NCI-H460 (cell line): ENCODE measurements at regions not wholly inside any gene's neighbourhood (a gene's known extent, or its start where the extent isn't known, plus 50 kb on each side); places are given as distances from the start of the nearest gene placed in this dataset.
"Not testable (repeated sequence)": the region's sequence is repeated elsewhere in the genome, so short reads cannot be mapped to it uniquely, and the experiment has no call there.

ENCODE experiments used
- DNase-seq: peaks from one replicate; pipeline ENCODE4 v3.0.0-alpha.2; 2016; ENCODE audit warnings: low read depth; ENCODE audit errors: extremely low read depth

- DNase-seq = no peak
Measured at GRCh38 chr9:82052081-82052480, 63.5 kb downstream of the SPATA31D1 start.

- no peak for DNase-seq
Measured at GRCh38 chr9:82054264-82055015, 65.9 kb downstream of the SPATA31D1 start.

DNA sequence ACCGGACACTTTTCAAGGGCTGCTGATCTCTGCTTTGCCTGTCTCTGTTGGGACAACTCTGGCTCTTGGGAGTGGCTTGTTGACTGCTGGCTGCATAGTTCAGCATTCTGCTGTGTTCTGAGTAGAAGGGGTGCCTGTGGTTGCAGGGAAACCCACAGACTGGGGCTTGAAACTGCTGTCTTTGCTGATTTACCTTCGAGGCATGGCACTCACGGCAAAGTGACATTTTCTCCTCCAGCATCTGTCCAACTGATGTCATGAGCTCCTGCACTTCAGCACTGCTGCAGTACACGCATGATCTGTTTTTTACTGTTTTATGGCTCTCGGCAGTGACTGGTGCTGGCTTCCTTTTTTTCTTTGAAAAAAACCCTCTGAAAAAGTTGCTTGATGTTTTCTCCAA lies 69.2 kb downstream of the SPATA31D1 start:
- no peak for DNase-seq

GRCh38 chr9:82061801-82062200 lies 73.2 kb downstream of the SPATA31D1 start:
- DNase-seq = not testable (repeated sequence)

DNA sequence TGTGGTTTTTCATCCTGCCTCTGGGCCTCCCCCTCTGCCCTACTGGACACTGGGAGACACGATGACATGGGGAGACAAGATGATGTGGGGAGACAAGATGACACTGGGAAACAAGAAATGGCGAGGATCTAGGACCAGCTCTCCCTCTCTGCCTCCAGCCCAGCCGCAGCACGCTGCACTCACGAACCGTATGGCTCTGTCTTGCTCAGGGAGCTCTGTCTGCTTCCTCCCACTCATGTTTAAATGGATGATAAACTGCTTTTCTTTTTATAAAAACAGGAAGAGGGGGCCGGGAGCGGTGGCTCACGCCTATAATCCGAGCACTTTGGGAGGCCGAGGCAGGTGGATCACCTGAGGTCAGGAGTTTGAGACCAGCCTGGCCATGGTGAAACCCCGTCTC lies 73.7 kb downstream of the SPATA31D1 start:
- no peak for DNase-seq

DNA sequence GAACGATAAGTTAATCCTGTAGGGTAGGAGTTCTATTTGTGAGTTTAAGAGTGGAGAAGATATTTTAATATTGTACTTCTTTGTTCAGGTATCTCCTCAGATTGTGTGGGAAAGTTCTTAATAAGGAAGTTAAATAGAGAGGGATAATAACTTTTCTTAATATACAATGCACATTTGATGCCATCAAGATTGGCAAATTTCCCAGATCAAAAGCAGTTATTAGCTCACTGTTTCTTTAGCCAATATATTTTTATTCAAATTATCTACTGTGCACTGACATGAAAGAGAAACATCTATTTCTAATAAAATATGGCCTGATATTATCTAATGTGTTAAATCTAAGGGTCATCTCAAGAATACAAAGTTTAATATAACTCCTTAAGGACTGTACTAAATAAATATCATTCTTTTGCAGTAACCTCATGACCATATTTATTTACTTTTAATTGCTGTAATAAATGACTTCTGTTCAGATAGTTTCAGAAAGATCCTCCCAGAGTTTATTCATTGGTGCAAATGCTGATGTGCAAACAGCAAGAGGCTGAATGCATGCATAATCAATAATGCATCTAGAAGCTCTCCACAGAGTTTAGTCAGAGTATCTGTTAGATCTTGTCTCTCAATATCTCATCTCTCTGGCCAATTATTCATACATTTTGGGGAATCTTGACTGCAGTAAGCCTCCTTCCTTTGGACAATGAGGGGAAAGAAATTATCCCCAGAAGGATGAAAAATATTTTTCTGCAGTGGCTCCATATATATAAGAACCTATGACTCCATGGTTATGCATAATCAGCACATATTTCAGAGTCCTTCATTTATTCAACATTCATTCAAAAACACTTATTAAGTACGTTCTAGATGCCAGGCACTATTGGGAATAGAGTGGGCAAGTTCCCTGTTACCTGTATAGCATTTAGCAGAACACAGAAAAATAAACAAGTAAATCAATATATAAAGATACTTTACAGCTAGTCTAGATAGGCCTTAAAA lies 85.3 kb downstream of the SPATA31D1 start:
- no peak for DNase-seq

DNA sequence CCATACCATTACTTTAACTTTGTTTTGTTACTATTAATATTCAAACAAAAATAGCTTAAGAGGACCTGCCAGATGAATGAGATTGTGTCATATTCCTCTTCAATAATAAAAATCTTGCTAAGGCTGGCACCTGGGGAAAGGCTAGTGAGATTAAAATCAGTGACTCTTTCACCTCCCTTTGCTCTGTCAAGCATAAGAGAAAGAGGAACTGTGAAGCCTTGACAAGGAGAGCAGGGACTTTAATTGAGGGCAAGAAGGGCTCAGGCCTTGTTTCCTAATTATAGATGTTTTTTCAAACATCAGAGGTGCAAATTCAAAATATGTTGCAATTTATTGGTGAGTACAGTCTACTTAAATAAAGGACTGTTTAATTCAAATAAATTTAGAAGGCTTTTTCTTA lies 91.7 kb downstream of the SPATA31D1 start:
- DNase-seq = no peak

DNA sequence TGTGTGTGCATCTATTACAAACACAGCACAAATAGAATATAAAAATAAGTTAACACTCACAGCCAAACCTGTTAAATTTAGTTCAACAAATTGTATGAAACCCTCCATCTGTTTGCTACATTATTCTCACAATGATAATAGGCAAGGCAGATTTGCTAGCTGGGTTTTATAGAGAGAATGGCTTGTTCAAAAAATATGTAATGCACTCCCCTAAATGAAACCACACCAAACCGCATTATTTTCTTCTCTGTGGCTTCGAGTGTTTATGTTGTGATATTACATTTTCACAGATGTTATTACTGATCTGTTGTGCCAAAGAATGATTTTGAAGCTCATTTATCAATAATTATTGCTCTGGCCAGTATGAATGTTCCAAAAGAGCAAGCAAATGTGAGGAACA lies 92.9 kb downstream of the SPATA31D1 start:
- no peak for DNase-seq

DNA sequence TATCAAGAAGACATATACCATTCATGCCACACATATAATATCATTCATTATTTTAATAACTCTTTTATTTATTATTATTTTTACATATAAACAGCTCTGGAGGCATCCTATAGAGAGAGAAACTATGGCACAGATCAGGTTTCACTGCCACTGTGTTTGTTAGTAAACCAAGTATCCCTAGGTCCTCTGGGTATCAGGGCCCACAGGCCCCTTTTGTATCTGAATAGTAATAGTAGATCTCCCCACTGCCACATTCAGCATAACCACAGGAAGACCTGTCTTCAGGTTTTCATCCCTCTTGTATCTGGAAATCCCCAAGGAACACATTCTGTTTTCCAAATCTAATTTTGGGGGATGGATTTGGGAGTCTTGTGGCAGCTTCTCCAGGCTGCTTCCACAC lies 94.0 kb downstream of the SPATA31D1 start:
- no peak for DNase-seq

DNA sequence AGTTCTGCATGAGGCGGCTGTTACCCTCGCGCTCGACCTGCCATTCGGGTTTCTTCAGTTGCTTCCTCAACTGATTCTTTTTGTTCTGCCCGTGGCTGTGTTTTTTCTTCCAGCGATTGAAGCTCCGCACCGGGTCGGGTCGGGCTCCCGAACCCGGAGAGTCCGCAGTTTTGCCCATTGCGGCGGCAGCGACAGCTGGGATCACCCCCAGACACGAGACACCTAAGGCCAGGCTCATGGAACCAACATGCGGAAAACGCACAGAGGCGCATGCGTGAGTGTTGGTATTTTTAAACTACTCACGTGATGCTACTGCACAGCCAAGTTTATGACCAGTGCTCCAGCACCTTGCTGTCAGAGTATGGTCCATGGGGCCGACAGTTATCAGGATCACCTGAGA lies 100.0 kb downstream of the SPATA31D1 start:
- DNase-seq = no peak

GRCh38 chr9:82090046-82090445 lies 101.5 kb downstream of the SPATA31D1 start:
- no peak for DNase-seq

- no peak for DNase-seq
Measured at GRCh38 chr9:82091100-82091499, 102.5 kb downstream of the SPATA31D1 start.

DNA sequence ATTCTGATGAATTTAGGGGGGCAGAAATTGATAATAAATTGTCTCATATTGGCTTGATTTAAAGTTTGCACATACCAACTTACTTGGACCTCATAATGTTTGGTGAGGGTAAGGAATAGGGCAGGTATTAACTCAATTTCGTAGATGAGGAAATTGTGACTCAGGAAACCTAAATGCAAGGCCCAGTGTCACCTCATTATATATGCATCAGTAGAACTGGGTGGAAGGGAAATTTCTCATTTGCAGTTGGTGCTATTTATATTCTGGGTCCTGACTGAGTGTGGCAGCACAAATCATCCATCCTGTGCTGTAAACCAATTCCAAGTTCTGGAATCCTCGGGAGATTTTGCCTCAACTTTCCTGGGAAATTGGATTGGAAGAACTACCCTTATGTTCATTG lies 103.0 kb downstream of the SPATA31D1 start:
- DNase-seq = no peak

GRCh38 chr9:82101475-82101874 lies 112.9 kb downstream of the SPATA31D1 start:
- no peak for DNase-seq

DNA sequence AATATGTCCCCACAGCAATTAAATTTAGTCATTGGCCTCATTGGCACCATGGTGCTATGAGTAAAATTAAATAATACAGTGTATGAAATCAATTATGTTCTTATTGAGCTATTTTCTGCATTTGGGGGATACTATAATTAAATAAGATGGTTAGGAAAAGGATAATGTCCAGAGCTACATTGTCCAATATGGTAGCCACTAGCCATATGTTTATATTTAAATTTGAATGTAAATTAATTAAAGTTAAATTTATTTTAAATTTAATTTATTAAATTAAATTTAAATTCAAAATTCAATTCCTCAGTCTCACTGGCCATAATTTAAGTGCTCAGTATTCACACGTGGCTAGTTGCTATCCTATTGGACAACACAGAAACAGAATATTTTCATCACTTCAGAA lies 115.7 kb downstream of the SPATA31D1 start:
- DNase-seq = no peak

- DNase-seq = no peak
Measured at GRCh38 chr9:82105729-82106128, 117.2 kb downstream of the SPATA31D1 start.

DNA sequence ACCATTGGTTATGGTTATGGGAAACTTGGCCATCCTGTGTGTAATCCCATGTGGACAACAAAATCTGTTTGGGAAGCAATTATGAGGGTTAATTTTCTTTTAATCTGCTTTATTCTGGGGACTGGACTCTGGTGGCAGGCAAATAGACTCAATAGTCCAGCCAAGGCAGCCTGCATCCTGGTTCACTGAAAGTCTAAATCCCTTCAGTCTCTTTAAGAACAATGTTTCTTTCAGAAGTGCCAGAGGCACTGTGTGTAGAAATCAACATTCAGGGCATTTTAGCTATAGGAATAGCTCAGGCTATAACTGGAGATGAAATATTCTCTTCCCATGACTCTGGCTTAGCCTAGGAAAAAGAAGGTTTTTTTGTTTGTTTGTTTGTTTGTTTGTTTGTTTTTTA lies 118.0 kb downstream of the SPATA31D1 start:
- no peak for DNase-seq

DNA sequence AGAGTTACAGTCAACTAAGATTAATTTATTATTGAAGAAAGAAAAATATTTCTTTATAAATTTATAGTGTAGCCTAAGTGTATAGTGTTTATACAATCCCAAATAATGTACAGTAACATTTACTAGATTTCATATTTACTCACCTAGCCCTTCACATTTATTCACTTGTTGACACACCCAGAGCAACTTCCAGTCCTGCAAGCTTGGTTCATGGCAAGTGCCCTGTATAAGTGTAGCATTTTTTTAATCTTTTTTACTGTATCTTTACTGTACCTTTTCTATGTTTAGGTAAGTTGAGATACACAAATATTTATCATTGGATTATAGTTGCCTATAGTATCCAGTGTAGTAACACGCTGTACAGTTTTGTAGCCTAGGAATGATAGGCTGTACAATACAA lies 119.9 kb downstream of the SPATA31D1 start:
- no peak for DNase-seq

GRCh38 chr9:82108941-82109340 lies 120.4 kb downstream of the SPATA31D1 start:
- no peak for DNase-seq

GRCh38 chr9:82109626-82110025 lies 121.1 kb downstream of the SPATA31D1 start:
- no peak for DNase-seq

DNA sequence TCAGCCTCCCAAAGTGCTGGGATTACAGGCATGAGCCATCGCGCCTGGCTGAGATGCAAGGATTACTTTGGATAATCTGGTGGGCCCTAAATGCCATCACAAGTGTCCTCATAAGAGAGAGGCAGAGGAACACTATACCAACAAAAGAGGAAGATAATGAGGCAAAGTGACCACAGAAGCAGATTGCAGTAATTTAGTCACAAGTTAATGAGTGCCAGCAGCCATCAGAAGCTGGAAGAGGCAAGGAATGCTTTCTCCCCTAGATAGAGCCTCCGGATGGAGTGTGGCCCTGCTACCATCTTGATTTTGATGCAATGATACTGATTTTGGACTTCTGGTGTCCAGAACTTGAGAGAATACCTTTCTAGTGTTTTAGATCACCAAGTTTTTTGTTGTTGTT lies 122.3 kb downstream of the SPATA31D1 start:
- DNase-seq = no peak

DNA sequence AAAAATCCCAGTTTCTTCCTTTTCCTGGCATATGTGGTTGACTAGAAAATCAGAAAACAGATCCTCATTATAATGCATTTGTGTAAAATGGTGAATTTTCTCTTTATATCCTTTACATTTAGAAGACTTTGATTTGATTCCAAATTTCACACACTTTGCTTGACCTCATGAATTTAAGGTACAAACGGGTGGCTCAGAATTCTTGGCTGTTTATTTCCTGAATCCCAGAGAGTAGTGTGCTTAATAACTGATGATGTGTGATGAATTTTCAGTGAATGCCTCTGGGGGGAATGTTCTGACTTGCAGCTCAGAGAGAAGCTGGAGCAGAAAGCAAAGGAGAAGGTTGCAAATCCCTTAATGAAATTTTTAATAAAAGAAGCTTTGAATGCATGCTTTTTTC lies 126.8 kb downstream of the SPATA31D1 start:
- no peak for DNase-seq
